Prostate gland (tissue), 2 donors: ENCODE measurements at regions not wholly inside any gene's neighbourhood (a gene's known extent, or its start where the extent isn't known, plus 50 kb on each side); places are given as distances from the start of the nearest gene placed in this dataset.

Experiments
- DNase-seq: peaks from one replicate; pipeline ENCODE4 v3.0.0-alpha.2; 2019; ENCODE audit warnings: low spot score
- H3K27ac ChIP-seq, 2 donors: fragments of 200-600 bp; sonication (generic); 2 replicates each; pipeline ENCODE4 v1.5.1; 2017 to 2019
- H3K27me3 ChIP-seq: fragments of 200-600 bp; sonication (generic); replicated peaks from 2 replicates; pipeline ENCODE4 v1.5.1; 2019; ENCODE audit not compliant: insufficient read depth
- H3K36me3 ChIP-seq, 2 donors: fragments of 200-600 bp; sonication (generic); 1 replicate in 1 of 2; 2 replicates in 1 of 2; pipeline versions ENCODE4 v1.5.1 to v1.8.1; 2017 to 2019
- H3K4me1 ChIP-seq: fragments of 200-600 bp; sonication (generic); replicated peaks from 2 replicates; pipeline ENCODE4 v1.5.1; 2019
- H3K4me3 ChIP-seq, 2 donors: fragments of 200-600 bp; sonication (generic); 2 replicates each; pipeline ENCODE4 v1.5.1; 2017 to 2019
- H3K9me3 ChIP-seq: fragments of 200-600 bp; sonication (generic); 2 replicates; pipeline ENCODE4 v1.5.1; 2017
- CTCF ChIP-seq, 4 experiments: fragments of 200-600 bp in 2 of 4; fragments of 450-650 bp in 2 of 4; sonication (generic) in 2 of 4; IDR thresholded peaks; 1 replicate in 3 of 4; 2 replicates in 1 of 4; pipeline ENCODE4 v1.5.1; 2016 to 2019; ENCODE audit warnings: antibody characterized with exemption in 4 of 4, mild to moderate bottlenecking in 2 of 4, moderate library complexity in 2 of 4
- POLR2A ChIP-seq: fragments of 450-650 bp; IDR thresholded peaks from one replicate; pipeline ENCODE4 v1.6.1; 2016; ENCODE audit warnings: antibody characterized with exemption, mild to moderate bottlenecking
- POLR2AphosphoS5 ChIP-seq: sonication (generic); formaldehyde crosslinking; IDR thresholded peaks from one replicate; pipeline ENCODE4 v1.6.1; 2017; ENCODE audit warnings: antibody characterized with exemption
- WGBS: methylation state at CpG from one replicate; pipeline ENCODE4 v1.1.5; 2018; 5-methylcytosine and 5-hydroxymethylcytosine counted together
- intact Hi-C: fragments of 100-400 bp; cut with DNase I; formaldehyde crosslinking; loops from one replicate; pipeline ENCODE4 v1.14.2; 2022

- no peak overlapping the region for H3K4me3 ChIP-seq
- no peak overlapping the region for H3K27ac ChIP-seq
- H3K4me1 ChIP-seq, result no peaks in the 10 kb centered on the region
- 93% methylated on average over 2 of the region's 2 CpGs for WGBS
- no peak for DNase-seq
- no peaks in the 10 kb centered on the region for H3K9me3 ChIP-seq
- H3K36me3 ChIP-seq, result no peaks in the 10 kb centered on the region
- no peaks in the 10 kb centered on the region for H3K27me3 ChIP-seq
- TF ChIP-seq POLR2A (no peak), POLR2AphosphoS5 (no peak), CTCF (IDR thresholded peaks at IDR 0.05) (no peak)
- intact Hi-C loops, result no loop called here
Measured at GRCh38 chr1:221241592-221241991, 362.3 kb downstream of the HLX start.

DNA sequence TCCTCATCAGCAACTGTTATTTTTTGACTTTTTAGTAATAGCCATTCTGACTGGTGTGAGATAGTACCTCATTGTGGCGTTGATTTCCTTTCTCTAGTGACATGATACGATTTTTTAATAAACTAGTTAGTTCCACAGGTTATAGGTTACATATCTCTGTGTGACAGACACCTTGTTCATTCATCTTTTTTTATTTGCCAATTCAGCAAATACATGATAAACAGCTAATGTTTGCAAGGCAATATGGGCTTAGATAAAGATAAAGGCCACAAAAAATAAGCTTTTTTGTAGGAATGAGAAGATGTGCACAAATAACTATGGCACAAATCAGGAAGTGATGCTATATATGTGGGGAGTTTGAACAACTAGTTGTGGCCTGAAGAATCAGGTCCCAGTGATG lies 366.8 kb downstream of the HLX start:
- no peak overlapping the region for H3K27ac ChIP-seq
- H3K4me3 ChIP-seq, result no peak overlapping the region
- H3K9me3 ChIP-seq, result no peaks in the 10 kb centered on the region
- H3K4me1 ChIP-seq, result no peaks in the 10 kb centered on the region
- H3K36me3 ChIP-seq, result no peaks in the 10 kb centered on the region
- intact Hi-C loops, result no loop called here
- DNase-seq, result no peak
- 70% methylated on average over 2 of the region's 2 CpGs for WGBS
- H3K27me3 ChIP-seq, result no peaks in the 10 kb centered on the region
- no peak for TF ChIP-seq POLR2AphosphoS5
- no peak for TF ChIP-seq CTCF (IDR thresholded peaks at IDR 0.05)

DNA sequence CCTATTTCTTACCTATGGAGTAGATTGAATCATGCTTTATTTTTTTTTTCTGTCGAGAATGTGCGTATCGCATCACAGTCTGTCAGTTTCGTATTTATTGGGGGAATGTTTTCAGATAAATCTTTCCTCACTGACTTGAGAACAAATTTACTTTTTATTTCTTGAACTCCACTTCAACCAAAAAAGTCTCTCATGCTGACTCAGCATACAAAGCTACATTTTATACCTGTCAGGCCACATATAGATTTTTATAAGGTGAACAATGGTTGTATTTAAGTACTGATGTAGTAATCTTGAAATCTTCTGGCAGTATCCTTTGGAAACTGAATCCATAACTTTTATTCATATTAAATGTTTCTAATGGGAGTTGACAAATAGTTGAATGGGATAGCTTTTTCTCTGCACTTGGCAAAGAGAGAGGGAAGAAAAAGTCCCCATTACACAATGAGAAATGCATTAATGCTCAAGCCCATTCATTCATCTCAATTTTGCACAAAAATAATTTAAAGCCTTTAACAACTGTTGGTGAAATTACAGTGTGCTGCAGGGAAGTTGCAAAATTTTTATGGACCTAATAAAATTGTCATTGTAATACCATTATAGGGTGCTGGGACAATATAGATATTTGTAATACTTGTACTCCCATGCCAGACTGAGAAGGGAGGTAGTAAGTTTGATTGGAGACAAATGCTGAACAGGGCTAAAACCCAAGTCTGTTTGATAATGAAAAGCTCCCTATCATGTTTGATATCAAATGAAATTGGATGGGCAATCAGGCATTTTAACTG lies 367.6 kb downstream of the HLX start:
- intact Hi-C loops, result no loop called here
- Histone ChIP-seq H3K4me3 (no peak overlapping the region), H3K4me1 (no peaks in the 10 kb centered on the region), H3K27me3 (no peaks in the 10 kb centered on the region), H3K27ac (no peak overlapping the region), H3K9me3 (no peaks in the 10 kb centered on the region), H3K36me3 (no peaks in the 10 kb centered on the region)
- TF ChIP-seq CTCF (IDR thresholded peaks at IDR 0.05), result no peak
- no peak for TF ChIP-seq POLR2A
- TF ChIP-seq POLR2AphosphoS5, result no peak
- 23% methylated on average over 4 of the region's 4 CpGs for WGBS
- DNase-seq, result no peak

- no peak for DNase-seq
- no peaks in the 10 kb centered on the region for H3K4me1 ChIP-seq
- TF ChIP-seq CTCF (IDR thresholded peaks at IDR 0.05) (no peak), POLR2AphosphoS5 (no peak), POLR2A (no peak)
- H3K27me3 ChIP-seq, result no peaks in the 10 kb centered on the region
- 93% methylated on average over 2 of the region's 2 CpGs for WGBS
- intact Hi-C loops, result no loop called here
- H3K4me3 ChIP-seq, result no peak overlapping the region
- H3K27ac ChIP-seq, result no peak overlapping the region
- no peaks in the 10 kb centered on the region for H3K9me3 ChIP-seq
- no peaks in the 10 kb centered on the region for H3K36me3 ChIP-seq
Measured at GRCh38 chr1:221251580-221251979, 372.3 kb downstream of the HLX start.

GRCh38 chr1:221254813-221255212 lies 375.6 kb downstream of the HLX start:
- Histone ChIP-seq H3K27ac (no peak overlapping the region), H3K4me1 (no peaks in the 10 kb centered on the region)
- intact Hi-C loops, result no loop called here

More at GRCh38 chr1:221254813-221255212, 375.6 kb downstream of the HLX start:
- Histone ChIP-seq H3K9me3 (no peaks in the 10 kb centered on the region), H3K36me3 (no peaks in the 10 kb centered on the region), H3K4me3 (no peak overlapping the region), H3K27me3 (no peaks in the 10 kb centered on the region)
- no peak for DNase-seq
- TF ChIP-seq POLR2AphosphoS5, result no peak
- TF ChIP-seq POLR2A, result no peak
- no peak for TF ChIP-seq CTCF (IDR thresholded peaks at IDR 0.05)
